ENCODE measurements at regions not wholly inside any gene's neighbourhood (a gene's known extent, or its start where the extent isn't known, plus 50 kb on each side); places are given as distances from the start of the nearest gene placed in this dataset.
A peak's percentile ranks its signal among the peaks of the same experiment; 100 is the strongest.
"Not testable (repeated sequence)": the region's sequence is repeated elsewhere in the genome, so short reads cannot be mapped to it uniquely, and the experiment has no call there.

DNA sequence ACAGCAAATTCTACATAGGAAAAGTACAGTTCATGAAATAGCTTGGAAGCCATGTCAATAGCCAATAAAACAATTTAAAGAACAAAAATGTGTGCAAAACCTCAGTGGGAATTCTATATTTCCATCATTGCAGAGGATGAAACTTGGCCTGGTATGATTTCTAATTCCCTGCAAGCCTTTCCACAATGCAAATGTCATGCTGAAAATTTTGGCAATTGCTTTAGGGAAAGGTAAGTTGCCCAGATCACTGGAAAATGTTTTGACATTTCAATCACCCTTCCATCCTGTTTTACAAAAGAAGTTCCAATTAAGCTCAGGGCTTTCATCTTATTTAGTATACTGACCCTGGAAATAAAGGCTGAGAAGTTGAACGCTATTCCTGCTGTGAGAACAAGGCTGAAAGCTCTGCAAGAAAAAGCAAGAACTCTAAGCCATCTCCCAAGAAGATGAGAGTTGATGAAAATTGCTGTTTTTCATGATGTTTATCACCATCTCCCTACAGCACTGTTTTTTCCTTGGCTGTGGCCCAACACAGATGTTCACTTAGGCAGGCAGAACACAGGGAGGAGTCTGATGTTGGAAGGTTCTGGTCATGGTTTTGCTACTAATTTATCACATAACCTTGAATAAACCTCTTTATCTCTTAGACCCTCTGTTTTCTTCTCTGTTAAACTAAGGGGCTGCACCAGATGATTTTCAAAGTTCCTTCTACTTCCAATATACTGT is 263.7 kb downstream of the KCTD12 start:
- no peak for DNase-seq

DNA sequence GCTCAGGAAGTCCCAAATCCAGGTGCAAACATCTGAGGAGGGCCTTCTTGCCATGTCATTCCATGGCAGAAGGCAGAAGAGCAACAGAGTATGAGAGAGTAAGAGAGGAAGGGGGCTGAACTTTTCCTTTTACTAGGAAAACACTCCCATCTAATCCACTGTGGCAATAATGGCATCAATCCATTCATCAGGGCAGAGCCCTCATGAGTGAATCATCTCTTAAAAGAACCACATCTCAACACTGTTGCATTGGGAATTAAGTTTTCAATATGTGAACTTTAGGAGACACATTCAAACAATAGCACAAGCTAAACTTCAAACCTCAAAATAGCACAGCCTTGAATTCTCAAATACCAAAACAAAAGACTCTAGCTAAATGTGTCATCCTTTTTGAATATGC is 264.5 kb downstream of the KCTD12 start:
- no peak for DNase-seq

DNA sequence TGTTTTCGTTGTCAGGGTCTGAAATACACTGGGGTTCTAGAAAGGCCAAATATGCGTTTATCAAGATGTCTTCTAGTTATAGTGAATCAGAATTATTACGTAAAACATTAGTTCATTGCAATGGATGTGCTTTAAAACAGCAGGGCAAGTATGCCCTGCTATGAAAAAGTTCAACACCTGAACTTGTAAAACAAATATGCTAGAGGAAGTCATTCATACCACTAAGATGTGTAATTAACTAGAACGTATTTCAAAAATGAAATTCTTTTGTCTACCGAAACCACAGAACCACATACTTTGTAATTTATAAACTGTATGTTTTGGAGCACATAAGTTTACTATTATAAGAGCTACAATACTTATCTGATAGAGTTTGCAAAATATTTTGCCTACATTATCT is 266.2 kb downstream of the KCTD12 start:
- DNase-seq: no peak

GRCh38 chr13:76619631-76620030 is 266.6 kb downstream of the KCTD12 start:
- no peak for DNase-seq

- DNase-seq: no peak
These were observed 275.3 kb downstream of the KCTD12 start for GRCh38 chr13:76610819-76611415.

GRCh38 chr13:76609643-76610042 is 276.6 kb downstream of the KCTD12 start:
- peak in 3 of 56 donors; percentile 3 to 13 (median 11) for DNase-seq

DNA sequence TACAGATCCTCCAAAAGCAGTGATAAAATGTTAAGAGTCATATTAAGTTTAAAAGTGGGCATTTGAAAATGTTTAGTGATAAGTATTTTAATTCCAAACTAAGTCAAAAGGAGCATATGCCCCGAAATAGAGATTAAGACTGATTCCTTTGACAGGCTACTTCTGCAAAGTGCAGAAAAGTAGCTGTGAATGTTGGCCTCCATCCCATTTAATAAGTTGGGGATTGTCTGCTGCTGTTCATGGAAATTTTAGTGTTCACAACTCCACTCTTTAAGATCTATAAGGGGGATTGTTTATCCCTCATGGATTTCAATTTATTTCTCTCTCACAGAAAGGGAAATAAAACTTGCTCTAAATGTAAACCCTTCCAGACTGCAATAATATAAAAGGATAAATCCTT is 278.3 kb downstream of the KCTD12 start:
- no peak for DNase-seq

DNA sequence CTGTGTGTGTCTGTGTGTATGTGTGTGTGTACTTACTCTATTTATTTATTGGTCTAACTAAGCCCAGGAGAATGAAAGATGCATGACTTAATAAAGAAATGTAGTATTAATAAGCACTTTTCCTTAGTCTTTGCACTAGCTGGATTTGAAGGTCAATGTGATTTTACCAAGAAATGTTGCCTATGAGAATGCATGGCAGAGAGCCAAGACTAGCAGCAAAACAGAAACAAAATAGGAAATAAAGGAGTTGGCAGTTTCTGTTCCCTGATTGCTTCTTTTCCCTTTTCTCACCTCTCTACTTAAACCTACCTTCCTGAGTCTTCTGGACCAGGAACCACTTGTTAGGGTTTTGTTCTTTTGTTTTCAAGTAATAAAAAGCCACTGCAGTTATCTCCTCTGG is 286.1 kb downstream of the KCTD12 start:
- no peak for DNase-seq

GRCh38 chr13:76597868-76598267 is 288.3 kb downstream of the KCTD12 start:
- no peak for DNase-seq

DNA sequence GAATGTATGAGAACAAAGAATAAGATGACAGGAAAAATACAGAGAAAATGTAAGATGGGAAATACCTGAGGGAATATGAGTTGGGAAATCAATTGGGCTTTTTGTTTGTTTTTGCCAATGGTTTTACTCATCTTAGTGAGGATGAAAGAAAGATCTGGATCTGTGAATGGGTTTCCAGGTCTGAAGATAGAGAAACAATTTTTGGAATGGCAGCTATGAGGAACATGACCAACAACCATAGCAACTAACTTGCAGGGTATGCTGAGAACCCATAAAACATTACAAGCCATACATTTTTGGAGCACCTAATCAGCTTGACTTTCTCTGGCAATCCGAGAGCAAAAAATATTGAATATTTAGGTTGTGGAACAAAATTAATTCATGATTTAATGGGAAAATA is 290.0 kb downstream of the KCTD12 start:
- DNase-seq: no peak

GRCh38 chr13:76594435-76594834 is 291.8 kb downstream of the KCTD12 start:
- DNase-seq: no peak

GRCh38 chr13:76586842-76587241 is 299.4 kb downstream of the KCTD12 start:
- DNase-seq: no peak

DNA sequence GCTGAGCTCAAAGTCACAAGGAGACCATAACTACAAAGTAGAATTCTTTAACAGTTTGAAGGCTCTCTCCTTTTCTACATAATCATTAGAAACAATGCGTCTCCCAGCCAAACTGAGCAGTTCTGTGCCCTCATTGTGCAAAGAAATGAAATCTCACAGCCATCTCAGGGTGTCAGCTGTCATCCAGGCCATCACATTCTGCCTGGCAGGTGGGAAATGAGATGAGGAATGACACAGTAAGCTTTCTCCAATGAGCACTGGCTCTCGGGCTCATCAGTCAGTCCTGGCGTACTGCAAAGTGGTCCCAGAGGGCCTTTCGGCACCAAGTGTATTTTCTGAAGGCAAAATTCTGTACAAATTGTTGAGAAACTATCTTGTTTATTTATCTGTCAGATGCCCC is 306.5 kb downstream of the KCTD12 start:
- DNase-seq: no peak

DNA sequence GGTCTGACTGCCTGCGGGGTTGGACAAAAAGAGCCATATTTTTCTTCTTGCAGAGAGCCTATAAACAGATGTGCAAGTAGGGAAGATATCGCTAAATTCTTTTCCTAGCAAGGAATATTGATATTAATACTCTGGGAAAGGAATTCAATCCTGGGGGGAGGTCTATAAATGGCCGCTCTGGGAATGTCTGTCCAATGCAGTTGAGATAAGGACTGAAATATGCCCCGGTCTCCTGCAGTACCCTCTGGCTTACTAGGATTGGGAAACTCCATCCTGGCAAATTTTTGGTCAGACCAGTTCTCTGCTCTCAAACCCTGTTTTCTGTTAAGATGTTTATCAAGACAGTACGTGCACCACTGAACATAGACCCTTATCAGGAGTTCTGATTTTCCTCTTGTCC is 310.6 kb downstream of the KCTD12 start:
- not testable (repeated sequence) for DNase-seq

GRCh38 chr13:76570510-76570971 is 315.7 kb downstream of the KCTD12 start:
- peak in 1 of 56 donors; percentile 5 for DNase-seq

DNA sequence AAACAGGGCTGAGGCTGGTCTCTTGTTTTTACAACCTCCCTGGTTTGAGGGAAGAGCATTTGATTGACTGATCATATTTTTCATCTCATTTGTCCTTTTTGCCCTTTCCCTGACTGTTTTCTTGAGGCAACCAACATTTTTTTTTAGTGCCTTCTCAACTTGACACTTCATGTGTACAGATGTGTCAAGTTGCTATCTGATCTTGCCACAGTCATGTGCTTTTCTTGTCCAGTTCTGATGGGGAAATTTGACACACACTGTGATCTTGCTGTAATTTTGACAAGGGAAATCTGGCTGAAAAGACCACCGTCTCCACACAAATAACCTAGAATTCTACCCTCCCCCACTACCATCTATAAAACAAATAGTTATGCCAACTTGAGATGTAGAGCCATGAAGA is 329.6 kb downstream of the KCTD12 start:
- DNase-seq: no peak

DNA sequence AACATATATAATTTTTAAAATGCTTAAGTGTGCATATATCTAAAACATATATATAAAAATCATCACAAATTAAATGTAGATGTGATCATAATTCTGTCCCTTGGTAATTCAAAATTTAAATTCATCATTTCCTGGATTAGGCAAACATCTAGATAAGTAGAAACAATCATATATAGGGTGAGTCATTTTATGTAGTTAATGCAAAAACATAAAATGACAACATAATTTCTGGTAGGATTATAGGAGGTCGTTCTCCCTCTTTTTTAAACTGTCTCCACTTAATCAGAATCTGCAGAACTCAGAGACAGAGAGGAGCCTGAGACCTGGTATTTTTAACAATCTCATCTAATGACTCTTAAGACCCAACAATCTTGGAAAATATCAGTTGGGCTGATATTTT is 333.4 kb downstream of the KCTD12 start:
- DNase-seq: no peak

DNA sequence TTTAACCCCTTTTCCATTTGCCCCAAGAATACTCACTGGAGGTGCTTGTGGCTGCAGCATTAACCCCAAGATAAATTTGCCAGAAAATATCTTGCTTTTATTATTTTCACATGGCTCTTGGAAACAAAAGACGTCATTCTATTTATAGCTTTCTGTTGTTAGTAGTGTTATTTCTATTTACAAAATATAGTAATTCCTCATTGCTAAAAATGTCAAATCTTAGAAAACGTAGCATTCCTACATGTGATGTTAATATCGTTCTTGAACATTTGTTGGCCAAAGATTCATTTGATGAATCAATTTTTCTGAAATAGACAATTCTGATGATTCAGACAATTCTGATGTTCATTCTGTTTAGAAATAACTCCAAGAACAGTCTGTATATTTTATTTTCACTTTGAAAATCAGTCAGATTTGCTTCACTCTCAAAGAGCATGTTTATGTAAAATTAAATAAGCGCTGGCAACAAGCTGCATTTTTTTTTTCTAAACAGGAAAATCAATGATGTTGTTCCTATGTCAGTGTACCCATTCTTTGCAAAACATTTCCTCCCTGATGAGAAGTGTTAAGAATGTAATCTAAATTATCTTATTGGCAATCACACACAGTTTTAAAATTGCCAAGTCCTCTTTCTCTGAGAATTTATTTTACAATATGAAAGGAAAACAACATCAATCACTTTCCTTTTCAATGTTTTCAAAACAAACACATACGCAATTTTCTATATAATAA is 334.0 kb downstream of the KCTD12 start:
- DNase-seq: no peak

DNA sequence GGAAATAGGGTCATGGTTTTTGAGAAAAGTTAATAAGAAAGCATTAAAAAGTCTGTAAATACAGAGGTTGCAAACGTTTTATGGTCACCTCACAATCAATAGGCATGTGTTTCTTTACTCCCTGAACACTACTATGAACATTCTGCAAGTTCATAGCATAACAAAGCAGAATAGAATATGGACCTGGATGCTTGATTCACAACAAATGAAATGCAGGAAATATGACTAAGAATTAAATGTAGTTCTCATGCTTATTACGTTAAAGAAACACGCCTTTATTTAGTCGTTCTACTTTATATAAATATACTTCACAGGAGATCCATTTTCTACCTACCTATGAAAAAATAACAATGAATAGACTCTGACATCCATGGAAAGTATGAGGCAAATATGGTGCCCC is 344.0 kb downstream of the KCTD12 start:
- no peak for DNase-seq

DNA sequence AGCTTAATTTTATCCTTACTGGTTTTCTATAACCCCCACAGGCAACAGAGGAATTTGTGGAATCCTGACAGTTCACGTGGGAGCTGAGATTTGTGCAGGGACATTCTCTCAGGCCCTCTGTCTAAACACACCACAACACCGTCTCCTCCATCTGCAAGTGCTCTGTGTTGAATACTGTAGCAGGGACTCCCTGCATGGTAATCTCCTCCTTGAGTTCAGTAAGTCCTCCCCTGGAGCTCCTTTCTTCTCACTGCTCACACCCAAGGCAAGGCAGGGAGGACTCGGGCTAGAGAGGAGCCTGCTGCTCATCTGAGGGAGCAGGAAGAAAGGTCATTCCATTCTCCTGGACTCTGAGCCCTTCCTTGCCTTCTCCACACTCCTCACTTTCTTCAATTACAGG is 348.2 kb downstream of the KCTD12 start:
- no peak for DNase-seq

- no peak for DNase-seq
These were observed 353.0 kb downstream of the KCTD12 start for GRCh38 chr13:76533251-76533650.

DNA sequence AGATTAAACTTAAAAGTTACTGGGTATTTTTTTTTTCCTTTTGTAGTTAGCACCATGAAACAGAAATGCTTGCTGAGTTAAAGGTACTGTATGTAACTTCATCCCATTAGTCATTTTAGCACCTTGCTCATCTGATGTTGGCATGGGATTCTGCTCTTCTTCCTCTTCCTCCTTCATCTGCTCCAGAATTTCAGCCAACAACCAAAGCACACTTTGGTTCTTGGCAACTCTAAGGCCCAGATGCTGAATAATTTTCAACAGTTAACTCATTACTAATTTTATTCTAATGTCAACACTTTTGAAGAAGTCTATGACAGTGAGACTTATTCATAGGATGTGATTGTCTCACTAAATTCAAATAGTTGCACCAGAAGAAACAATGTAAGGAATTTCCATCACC is 359.2 kb downstream of the KCTD12 start:
- peak in 2 of 56 donors; percentile 1 to 21 for DNase-seq

Measured in amygdala (tissue), 56 donors.